GM19043 (cell line): ENCODE measurements at regions not wholly inside any gene's neighbourhood (a gene's known extent, or its start where the extent isn't known, plus 50 kb on each side); places are given as distances from the start of the nearest gene placed in this dataset.
"Not testable (repeated sequence)": the region's sequence is repeated elsewhere in the genome, so short reads cannot be mapped to it uniquely, and the experiment has no call there.

ENCODE experiments used
- ATAC-seq: cut with Tn5 transposase; IDR thresholded peaks from one replicate; pipeline ENCODE4 v1.9.1; 2021; ENCODE audit warnings: low read depth; ENCODE audit not compliant: unreplicated experiment

DNA sequence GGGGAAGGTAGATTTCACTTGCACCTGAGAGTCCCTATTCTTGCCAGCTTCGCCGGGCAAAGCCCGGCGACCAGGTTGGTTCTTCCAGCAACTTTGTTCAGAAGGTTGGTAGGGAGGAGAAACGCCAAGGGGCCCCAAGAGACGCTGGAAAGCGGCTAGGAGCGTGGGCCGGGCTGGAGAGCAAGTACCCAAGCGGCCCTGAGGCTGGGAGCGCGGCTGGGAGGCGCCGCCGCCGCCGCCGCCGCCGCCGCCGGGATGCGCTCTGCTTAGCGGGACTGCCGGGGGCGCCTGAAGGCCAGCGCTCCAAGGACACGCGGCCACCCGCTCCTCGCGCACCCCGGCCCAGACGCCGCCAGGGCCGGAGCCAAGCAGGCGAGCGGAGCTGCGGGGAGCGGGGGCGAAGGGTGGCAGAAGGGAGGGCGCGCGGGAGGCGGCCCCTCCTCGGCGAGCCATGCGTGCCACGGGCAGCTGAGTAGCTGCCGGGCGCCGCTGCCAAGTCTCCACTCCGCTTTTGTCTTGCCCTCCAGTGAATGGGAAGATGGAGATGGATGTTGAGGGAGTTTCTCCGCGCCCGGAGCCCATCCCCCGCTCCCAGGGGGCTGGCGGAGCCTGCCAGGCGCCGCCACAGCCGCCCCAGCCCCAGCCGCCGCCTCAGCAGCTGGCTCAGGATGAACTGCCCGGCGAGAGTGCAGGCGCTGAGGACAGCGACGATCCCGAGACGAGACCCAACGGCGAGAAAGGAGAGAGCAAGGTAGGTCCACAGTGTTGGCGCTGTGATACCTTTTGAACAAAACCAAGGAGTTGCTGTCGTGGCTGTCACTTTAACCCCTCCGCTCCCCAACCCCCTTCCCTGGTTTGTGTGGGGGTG lies 227.4 kb upstream of the AZI2 start:
- no peak for ATAC-seq

- ATAC-seq, result no peak
Observed at GRCh38 chr3:28576614-28577200, 228.1 kb upstream of the AZI2 start.

DNA sequence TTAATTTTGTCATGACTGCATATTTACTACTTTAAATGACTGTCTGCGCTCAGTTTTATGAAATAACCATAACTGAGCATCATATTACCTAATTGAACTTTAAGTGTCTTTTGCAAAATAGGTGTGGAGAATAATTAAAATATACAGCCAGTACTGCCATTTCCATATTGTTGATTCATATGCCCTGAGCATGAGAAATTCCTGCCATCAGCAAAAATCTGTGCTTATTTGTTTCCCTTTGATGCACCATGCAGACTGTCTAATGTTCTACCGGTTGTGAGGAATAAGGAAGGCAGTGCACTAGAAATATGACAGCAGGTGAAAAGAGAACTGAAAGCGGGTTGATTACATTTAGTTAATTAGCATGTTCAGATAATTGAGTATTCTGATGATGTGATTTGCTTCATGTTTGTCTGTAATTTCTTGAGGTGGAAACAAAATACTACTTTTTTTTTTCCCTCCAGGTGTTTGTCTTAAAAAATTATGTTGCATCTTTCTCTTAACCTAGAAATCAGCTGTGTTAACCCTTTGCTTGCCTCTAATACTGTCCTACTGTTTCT lies 229.4 kb upstream of the AZI2 start:
- no peak for ATAC-seq

DNA sequence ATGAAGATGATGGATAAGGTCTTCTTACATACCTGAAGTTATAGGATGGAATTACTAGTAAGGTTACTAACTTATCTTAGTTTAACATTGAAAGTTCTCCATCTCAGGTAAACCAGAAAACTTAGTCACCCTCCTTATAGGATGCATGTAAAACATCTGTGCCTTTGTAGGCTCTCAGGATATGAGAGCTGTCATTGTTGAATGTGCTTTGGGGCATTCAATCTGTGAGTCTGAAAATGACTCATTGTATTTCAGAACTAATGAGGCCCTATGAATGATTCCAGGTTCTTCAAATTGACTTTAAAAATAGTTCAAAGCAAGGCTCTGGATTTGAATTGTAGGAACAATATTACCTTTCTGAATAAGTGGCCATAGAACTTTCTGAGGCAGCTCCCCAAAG lies 237.7 kb upstream of the AZI2 start:
- ATAC-seq, result peak; percentile 71

- ATAC-seq, result no peak
Observed at GRCh38 chr3:28587723-28588122, 239.1 kb upstream of the AZI2 start.

DNA sequence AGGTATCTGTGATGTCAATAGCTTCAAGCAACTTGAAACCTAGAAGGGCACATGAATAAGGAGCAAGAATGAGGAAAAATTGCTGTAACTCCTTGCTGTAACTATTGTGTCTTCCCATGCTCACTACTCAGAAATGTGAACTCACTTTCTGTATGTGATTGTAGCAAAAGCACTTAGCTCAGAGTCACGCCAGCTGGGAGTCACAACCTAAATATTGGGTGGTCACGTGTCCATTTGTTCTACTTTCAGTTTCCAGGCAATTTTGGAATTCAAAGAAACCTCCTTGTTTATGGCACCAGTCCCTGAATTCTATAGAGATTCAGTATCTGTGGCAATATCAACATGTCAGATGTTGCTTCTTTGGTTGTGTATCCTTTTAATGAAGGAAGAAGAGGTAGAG lies 241.6 kb upstream of the AZI2 start:
- ATAC-seq, result no peak

GRCh38 chr3:28590860-28591259 lies 242.2 kb upstream of the AZI2 start:
- ATAC-seq, result no peak

DNA sequence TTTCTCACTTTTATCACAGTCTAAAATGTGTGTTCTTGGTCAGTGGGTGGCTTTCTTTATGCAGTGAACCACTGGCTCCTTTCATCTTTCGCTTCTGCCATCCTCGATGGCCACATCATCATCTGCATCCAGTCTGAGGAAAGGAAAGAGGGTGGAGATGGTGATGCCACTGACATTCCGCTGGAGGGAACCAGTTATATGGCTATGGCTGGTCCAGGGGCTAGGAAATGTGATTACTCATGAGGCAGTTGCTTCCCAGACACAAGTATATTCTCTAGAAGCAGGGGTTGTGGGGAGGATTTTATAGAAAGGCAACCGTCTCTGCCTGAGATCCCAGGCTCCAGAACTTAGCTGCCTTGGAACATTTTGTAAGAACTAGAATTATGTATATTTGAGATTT lies 246.7 kb upstream of the AZI2 start:
- no peak for ATAC-seq

GRCh38 chr3:28597452-28597851 lies 248.8 kb upstream of the AZI2 start:
- no peak for ATAC-seq

DNA sequence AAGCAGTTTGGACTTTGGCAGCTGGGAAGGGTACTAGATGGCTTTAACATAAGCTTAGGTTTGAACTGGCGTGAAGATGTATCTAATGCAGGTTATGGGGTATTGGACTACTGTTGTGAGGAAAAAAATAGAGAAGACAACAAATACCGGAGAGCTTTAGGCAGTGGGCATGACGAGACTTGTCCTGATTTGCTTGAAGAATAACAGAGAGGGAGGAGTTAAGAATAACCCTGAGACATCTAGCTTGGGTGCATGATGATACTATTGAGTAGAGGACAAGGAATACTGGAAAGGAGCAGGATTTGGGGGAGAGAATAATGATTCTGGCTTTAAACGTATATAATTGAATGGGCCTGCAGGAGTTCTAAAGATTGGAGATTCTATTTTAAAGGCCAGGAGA lies 249.5 kb upstream of the AZI2 start:
- no peak for ATAC-seq

- no peak for ATAC-seq
Observed at GRCh38 chr3:28601291-28601690, 252.7 kb upstream of the AZI2 start.

DNA sequence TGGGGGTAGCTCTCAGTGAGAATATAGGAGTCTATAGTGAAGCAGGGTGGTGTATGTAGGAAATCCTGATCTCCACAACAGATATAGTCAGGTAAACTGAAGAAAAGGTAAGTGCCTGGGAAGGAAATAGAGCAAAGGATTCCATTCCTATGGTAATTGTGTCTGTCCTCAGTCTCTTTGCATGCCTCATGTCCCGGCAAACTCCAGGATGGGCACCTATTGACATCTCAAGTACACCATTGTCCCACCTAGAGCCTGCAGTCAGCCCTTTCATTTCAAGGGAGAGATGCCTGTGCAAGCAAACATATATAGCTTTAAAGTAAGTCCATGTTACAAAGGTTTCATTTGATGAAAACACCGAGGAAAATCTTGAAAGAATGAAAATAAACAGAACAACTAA lies 257.7 kb upstream of the AZI2 start:
- ATAC-seq, result no peak

DNA sequence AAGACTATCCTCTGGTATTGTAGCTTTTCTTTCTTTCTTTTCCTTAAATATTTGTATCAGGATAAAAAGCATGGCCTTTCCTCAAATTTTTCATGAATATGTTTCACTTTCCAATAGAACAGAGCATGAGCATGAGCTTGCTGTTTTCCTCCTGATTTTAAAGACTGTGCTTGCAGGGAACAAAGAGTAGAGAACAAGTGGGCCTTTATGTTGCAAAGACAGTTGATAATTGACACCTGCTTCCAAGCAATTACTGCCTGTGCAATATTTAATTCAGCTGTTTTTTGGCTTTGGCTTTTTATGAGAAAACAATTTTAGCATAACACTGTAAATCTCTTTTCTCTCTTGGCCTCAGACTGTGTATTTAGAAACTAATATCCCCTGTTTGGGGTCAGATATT lies 263.6 kb upstream of the AZI2 start:
- ATAC-seq, result no peak

DNA sequence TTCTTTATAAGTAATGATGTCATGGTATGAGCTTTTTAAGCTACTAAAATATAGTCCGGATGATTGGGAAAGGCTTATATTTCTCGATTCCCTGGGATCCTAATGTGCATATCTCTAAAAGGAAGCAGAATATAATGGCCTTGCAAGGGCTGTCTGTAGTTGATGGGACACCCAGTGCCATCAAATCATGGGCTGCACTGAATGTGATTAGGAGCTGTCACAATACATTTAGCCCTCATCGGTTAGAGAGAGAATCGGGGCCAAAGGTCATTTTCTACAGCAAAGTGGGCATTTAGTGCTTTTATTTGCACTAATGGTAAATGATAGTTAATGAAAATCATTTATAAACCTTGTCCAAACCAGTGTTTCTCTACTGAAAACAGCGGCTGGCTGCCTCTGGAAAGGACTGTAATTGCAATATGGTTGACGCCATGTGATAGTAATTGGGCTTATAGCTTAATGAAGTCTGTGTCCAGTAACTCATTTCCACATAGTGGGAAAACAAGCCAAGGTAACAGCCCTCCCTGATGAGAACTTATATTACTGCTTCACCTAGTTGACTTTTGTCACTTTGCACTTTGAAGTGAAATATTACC lies 265.0 kb upstream of the AZI2 start:
- ATAC-seq, result no peak

DNA sequence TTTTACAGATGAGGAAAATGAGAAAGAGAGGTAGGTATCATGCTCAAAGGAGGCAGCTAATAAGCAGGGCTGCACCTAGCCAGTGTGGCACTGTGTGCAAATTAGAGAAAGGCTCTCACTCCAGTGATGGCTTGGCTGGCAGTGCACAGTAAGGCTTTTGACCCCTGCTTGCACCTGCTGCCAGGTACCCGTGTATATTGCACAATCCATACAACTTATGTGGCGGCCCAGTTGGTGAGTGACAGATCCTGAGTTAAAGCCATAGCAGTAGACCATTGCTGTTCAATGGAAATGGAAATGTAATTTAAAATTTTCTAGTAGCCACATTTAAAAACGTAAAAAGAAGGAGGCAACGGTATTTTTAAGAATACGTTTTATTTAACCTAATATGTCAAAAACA lies 266.4 kb upstream of the AZI2 start:
- ATAC-seq, result no peak

GRCh38 chr3:28615971-28616370 lies 267.3 kb upstream of the AZI2 start:
- no peak for ATAC-seq

DNA sequence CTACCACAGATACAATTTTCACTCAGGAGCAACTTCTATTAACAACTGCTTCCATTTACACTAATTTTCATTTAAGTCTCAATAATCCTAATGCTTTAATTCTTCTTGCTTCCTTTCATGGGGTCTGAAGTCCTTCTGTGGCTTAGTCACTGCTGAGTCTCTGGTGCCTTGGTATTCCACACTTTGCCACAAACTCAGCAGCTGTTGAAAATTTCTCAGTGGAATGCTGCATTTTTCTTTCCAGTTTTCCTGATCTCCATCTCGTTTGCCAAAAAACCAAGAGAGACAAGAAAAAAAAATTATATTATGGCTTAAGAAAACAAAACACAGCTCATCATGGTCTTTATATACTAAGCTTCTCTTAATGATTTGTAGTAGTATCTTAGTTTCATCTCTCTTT lies 269.2 kb upstream of the AZI2 start:
- no peak for ATAC-seq

DNA sequence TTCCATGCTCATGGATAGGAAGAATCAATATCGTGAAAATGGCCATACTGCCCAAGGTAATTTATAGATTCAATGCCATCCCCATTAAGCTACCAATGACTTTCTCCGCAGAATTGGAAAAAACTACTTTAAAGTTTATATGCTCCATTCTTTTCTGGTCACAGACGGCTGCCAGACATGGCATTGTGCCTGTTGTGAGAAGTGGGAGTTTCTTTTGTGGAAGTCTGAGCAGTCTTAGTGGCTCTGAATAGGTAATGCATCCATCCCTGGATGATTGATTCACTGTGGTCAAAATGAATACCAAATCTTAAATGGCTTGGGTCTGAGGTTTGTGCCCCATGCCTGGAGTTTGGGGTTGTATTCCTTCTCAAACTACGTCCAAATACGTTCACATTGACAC lies 274.5 kb upstream of the AZI2 start:
- no peak for ATAC-seq

DNA sequence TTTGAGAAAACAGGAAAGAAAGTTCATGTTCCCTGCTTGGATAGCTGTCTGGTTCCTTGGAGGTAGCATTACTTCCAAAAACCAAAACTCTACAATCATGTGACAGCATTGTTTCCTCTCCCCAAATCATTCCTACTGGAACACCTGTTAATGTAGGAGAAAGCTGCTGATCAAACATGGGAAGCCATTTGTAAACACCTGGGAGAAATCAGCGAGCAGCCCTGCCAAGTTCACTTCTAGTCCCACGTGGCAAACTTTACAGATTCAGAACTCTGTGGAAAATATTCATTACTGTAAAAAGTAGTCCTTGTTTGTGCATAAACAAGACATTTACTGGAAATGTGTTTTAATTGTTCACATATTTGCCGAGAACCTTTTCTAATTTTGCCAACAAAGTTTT lies 275.5 kb upstream of the AZI2 start:
- no peak for ATAC-seq

GRCh38 chr3:28627843-28628242 lies 279.2 kb upstream of the AZI2 start:
- ATAC-seq, result not testable (repeated sequence)

DNA sequence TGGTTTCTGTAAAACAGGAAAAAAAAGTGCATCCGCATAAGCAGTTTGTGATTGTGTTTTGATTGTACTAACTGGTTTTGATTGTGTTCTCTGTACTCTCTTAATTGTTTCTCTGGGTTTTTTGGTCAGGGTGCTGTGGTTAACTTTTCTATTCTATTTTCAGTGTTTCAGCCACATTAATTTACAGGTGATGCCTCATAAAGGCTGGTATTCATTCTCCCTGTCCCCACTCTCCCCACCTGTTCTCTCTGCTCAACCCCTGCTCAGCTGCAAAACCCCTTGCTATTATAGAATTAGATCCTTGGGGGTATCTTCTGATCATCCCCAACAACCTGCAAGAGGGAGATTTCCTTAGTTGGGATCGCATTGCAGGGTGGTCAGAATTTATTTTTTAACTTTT lies 285.4 kb upstream of the AZI2 start:
- no peak for ATAC-seq

- no peak for ATAC-seq
Observed at GRCh38 chr3:28637742-28638141, 289.1 kb upstream of the AZI2 start.
